GM19467 (cell line): ENCODE measurements at regions not wholly inside any gene's neighbourhood (a gene's known extent, or its start where the extent isn't known, plus 50 kb on each side); places are given as distances from the start of the nearest gene placed in this dataset.

Source experiments
- ATAC-seq: cut with Tn5 transposase; IDR thresholded peaks from one replicate; pipeline ENCODE4 v1.9.1; 2021; ENCODE audit warnings: mild to moderate bottlenecking, moderate library complexity; ENCODE audit not compliant: unreplicated experiment

DNA sequence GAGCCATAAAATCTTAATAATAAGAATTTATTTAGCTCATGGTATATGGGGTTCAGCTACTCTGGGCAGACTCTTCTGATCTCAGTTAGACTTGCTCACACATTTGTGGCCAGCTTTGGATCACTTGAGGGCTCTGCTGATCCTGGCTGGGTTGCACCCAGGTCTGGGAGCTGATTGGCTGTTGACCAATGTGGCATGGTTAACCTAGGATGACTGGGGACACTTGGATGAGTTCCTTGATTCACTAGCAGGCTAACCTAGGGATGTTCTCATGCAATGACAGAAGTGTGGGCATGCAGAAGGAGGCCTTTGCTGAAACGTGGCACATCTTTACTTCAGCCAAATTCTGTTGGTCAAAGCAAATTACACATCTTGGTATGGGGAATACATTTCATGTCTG lies 569.5 kb downstream of the UTRN start:
- no peak for ATAC-seq

GRCh38 chr6:144855375-144855774 lies 570.2 kb downstream of the UTRN start:
- no peak for ATAC-seq

DNA sequence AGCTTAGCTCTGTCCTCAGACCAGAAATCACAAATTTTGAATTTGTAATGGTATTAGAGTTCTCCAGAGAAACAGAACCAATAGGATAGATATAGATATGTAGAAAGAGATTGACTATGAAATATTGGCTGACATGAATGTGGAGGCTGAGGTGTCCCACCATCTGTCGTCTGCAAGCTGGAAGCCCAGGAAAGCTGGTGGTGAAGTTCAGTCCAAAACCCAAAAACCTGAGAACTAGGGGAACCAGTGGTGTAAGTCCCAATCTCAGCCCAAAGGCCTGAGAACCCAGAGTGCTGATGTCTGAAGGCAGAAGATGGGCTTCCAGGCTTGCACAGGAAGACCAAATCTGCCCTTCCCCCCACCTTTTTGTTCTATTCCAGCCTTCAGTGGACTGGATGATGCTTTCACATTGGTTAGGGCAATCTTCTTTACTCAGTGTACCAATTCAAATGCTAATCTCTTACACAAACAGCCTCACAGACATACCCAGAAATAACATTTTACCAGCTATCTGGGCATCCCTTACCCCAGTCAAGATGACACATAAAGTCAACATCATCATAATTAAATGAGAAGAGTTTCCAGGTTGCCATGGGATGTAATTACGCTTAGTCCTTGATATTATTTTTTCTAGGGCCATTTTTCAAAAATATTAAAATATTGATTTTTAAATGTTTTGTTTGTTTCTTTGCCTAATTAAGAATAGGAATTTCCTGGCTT lies 570.8 kb downstream of the UTRN start:
- ATAC-seq: no peak

- no peak for ATAC-seq
Measured at GRCh38 chr6:144856622-144857021, 571.5 kb downstream of the UTRN start.

DNA sequence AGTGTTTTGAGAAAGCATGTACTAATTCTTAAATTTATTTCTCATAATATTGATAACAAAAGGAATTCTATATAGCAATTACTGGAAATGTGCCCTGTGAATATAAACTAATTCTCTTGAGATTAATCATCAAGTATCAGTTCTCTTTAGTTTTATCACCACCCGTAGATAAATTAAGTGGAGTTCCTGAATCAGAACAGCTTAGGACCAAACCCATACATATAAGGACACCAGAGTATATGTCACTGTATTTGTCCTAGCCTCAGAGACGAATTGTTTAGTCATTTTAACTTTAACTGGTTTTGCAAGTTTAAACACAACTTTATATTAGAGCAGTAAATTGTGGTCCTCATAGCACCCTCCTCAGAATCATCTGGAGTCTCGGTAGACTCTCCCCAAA lies 572.0 kb downstream of the UTRN start:
- no peak for ATAC-seq

- no peak for ATAC-seq
Measured at GRCh38 chr6:144862769-144863168, 577.6 kb downstream of the UTRN start.

DNA sequence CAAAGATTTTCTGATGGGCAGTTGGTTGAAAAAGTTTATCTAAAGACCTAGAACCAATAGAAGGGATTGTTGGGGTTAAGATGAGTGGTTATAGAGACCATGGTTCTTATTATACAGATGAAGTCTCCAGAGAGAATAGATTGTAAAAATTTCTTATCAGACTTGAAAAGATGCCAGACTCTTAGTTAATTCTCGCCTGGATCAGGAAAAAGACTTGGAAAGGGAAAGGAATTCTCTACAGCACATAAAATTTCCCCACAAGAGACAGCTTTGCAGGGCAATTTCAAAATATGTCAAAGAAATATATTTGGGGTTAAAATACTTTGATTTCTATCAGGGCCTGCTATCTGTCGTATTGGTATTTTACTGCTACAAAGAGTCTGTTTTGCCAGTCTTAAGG lies 582.6 kb downstream of the UTRN start:
- no peak for ATAC-seq

DNA sequence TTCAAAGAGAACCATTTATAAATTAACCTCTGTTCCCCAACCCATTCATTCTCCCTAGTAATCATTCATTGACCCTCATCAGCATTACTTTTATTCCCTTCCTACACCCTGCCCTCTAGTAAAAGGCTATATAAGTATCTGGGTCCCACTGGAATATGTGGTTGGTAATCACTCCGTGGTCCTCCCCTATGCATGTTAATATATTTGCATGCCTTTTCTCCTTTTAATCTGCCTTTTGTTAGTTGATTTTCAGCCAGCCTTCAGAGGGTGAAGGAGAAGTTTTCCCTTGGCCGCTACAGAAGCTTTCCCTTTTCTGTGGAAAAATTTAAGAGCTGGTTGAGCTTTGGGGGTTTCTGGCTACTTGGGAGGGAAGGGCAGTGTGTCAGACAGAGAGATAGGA lies 585.6 kb downstream of the UTRN start:
- ATAC-seq: no peak

GRCh38 chr6:144873623-144874378 lies 588.7 kb downstream of the UTRN start:
- ATAC-seq: no peak

- no peak for ATAC-seq
Measured at GRCh38 chr6:144876689-144877088, 591.6 kb downstream of the UTRN start.

- ATAC-seq: no peak
Measured at GRCh38 chr6:144877118-144877517, 592.0 kb downstream of the UTRN start.

DNA sequence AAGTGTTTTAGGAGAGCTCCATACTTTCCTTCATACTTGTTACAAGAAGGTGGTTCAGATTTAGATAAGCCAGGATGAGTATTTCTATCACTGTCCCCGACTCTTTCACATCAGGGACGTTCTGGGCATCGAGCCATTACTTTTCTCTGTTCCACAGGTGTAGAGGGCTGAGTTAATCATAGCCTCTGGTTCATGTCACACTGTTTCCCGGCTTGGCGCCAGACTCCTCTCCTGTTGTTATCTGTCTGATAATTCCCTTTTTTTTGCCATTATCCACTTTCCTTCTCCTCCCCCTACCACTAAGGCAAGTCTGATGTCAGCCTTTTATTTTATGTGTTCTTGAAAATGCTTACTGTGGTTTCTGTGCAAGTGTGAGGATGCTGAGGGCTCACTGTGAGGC lies 593.4 kb downstream of the UTRN start:
- no peak for ATAC-seq

- ATAC-seq: no peak
Measured at GRCh38 chr6:144879436-144879835, 594.3 kb downstream of the UTRN start.

- ATAC-seq: no peak
Measured at GRCh38 chr6:144882425-144882824, 597.3 kb downstream of the UTRN start.

DNA sequence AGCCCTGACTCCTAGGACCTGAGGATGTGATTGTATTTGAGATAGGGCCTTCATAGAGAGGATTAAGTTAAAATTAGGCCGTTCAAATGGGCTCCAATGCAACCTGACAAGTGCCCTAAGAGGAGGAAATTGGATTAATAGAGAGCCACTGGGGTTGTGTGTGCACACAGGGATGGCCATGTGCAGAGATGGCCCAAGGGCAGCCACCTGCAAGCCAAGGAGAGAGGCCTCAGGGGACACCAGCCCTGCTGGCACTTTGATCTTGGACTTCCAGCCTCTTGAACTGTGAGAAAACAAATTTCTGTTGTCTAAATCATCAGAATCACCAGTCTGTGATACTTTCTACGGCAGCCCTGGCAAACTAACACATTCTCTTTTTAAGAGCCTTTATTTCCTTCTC lies 598.8 kb downstream of the UTRN start:
- no peak for ATAC-seq

DNA sequence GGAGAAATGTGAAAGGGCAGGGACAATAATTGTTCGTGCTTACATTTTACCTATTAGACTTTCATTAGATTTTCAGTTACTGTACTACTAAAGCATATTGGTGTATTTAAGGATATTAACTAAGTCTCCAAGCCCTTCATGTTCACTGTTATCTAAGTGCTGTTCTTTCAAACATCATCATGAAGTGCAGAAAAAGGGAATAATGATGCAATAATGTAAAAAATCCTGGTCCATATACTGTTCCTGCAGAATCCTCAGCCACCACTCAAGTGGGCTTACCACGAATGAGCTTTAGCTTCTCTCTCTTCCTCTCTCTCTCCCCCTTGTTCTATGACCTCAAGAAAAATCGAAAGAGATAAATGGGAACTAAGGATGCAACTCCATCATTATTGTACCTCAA lies 600.7 kb downstream of the UTRN start:
- no peak for ATAC-seq

GRCh38 chr6:144886682-144887081 lies 601.5 kb downstream of the UTRN start:
- ATAC-seq: no peak

- no peak for ATAC-seq
Measured at GRCh38 chr6:144888621-144889020, 603.5 kb downstream of the UTRN start.

- ATAC-seq: no peak
Measured at GRCh38 chr6:144893680-144894151, 608.6 kb downstream of the UTRN start.

DNA sequence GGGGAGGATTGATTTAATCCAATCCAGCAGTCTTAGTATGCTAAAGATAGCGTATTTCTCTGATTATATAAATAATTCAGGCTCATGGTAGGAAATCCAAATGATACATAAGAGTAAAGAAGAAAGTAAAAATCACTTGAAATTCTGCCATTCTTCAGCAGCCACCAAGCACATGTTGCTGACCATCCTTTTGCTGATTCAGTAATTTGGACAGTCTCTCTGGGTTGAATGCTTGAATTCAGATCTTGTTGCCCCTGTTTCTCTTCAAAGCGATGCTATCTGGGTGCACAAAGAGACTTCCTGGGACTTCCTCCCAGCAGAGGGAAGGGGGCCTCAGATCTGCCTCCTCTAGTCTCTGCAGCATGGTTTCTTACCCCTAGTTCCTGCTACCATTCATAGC lies 609.1 kb downstream of the UTRN start:
- ATAC-seq: no peak

GRCh38 chr6:144895313-144896278 lies 610.5 kb downstream of the UTRN start:
- no peak for ATAC-seq
